SK-N-SH (cell line): ENCODE measurements at regions not wholly inside any gene's neighbourhood (a gene's known extent, or its start where the extent isn't known, plus 50 kb on each side); places are given as distances from the start of the nearest gene placed in this dataset.

Experiments
- CTCF ChIA-PET: fragments of 300-600, 350-600 bp; formaldehyde crosslinking; extraction: SDS; loops from one replicate; lab custom pipeline; 2021; lab: Yijun Ruan, JAX
- POLR2A ChIA-PET: fragments of 350-600 bp; sonication (Branson Sonifier 250); formaldehyde crosslinking; extraction: SDS; loops from one replicate; lab custom pipeline; 2020; ENCODE audit warnings: antibody characterized with exemption, inconsistent platforms; lab: Yijun Ruan, JAX
- DNase-seq: peaks from one replicate; pipeline ENCODE4 v3.0.0; 2012
- H2AFZ ChIP-seq: fragments of 200-600 bp; sonication (generic); 2 replicates; pipeline ENCODE4 v1.8.1; 2016; ENCODE audit warnings: antibody characterized with exemption, mild to moderate bottlenecking, low read depth
- H3F3A ChIP-seq: fragments of 200-600 bp; sonication (generic); replicated peaks from 2 replicates; pipeline ENCODE3; 2016; ENCODE audit warnings: antibody characterized with exemption, mild to moderate bottlenecking; ENCODE audit not compliant: insufficient read depth
- H3K27ac ChIP-seq, 2 experiments: fragments of 200-500 bp in 1 of 2; fragments of 200-600 bp in 1 of 2; sonication (Bioruptor generic) in 1 of 2; sonication (generic), shearing (Covaris generic) in 1 of 2; 2 replicates each; pipeline versions ENCODE4 v1.5.1 to v1.6.1; 2014 to 2016; ENCODE audit warnings: low read depth in 2 of 2, inconsistent platforms in 1 of 2, low read length in 1 of 2, mild to moderate bottlenecking in 1 of 2, mixed read lengths in 1 of 2
- H3K27me3 ChIP-seq: fragments of 200-600 bp; sonication (generic), shearing (Covaris generic); 2 replicates; pipeline ENCODE4 v1.6.1; 2016; ENCODE audit warnings: mixed run types; ENCODE audit not compliant: insufficient read depth
- H3K36me3 ChIP-seq, 2 experiments: fragments of 200-500 bp in 1 of 2; fragments of 200-600 bp in 1 of 2; sonication (Bioruptor generic) in 1 of 2; sonication (generic) in 1 of 2; replicated peaks in 1 of 2; 2 replicates each; pipeline versions ENCODE3 to v1.5.1; 2014 to 2016; ENCODE audit warnings: low read length in 1 of 2, mild to moderate bottlenecking in 1 of 2; ENCODE audit not compliant: insufficient read depth in 2 of 2, control insufficient read depth in 1 of 2
- H3K4me1 ChIP-seq, 2 experiments: fragments of 200-500 bp in 1 of 2; fragments of 200-600 bp in 1 of 2; sonication (Bioruptor generic) in 1 of 2; sonication (generic), shearing (Covaris generic) in 1 of 2; 2 replicates each; pipeline versions ENCODE4 v1.5.1 to v1.6.1; 2014 to 2016; ENCODE audit warnings: low read depth in 1 of 2, low read length in 1 of 2, mixed run types in 1 of 2; ENCODE audit not compliant: insufficient read depth in 2 of 2, control insufficient read depth in 1 of 2
- H3K4me2 ChIP-seq: fragments of 200-600 bp; sonication (generic), shearing (Covaris generic); 2 replicates; pipeline ENCODE4 v1.6.1; 2017; ENCODE audit warnings: mixed run types
- H3K4me3 ChIP-seq, 2 experiments: fragments of 200-500 bp in 1 of 2; fragments of 200-600 bp in 1 of 2; sonication (Bioruptor generic) in 1 of 2; sonication (generic), shearing (Covaris generic) in 1 of 2; 2 replicates each; pipeline versions ENCODE4 v1.5.1 to v1.8.1; 2014 to 2016; ENCODE audit warnings: low read depth in 2 of 2, inconsistent platforms in 1 of 2, low read length in 1 of 2, mild to moderate bottlenecking in 1 of 2, mixed read lengths in 1 of 2, moderate library complexity in 1 of 2
- H3K79me2 ChIP-seq: fragments of 200-600 bp; sonication (generic); 2 replicates; pipeline ENCODE4 v1.8.1; 2017; ENCODE audit warnings: mild to moderate bottlenecking; ENCODE audit not compliant: insufficient read depth
- H3K9ac ChIP-seq: fragments of 200-600 bp; sonication (generic); 2 replicates; pipeline ENCODE4 v1.6.1; 2017; ENCODE audit warnings: mixed run types
- H3K9me2 ChIP-seq: fragments of 200-600 bp; sonication (generic); 2 replicates; pipeline ENCODE4 v1.6.1; 2017; ENCODE audit warnings: mixed run types
- H3K9me3 ChIP-seq: fragments of 200-600 bp; sonication (generic); 2 replicates; pipeline ENCODE4 v1.6.1; 2017; ENCODE audit warnings: mixed run types, mild to moderate bottlenecking, moderate library complexity
- H4K20me1 ChIP-seq: fragments of 200-600 bp; sonication (generic); 2 replicates; pipeline ENCODE4 v1.6.1; 2017; ENCODE audit warnings: mild to moderate bottlenecking, mixed run types; ENCODE audit not compliant: insufficient read depth
- CTCF ChIP-seq: fragments of 200-600 bp; sonication (generic); IDR thresholded peaks from 2 replicates; pipeline ENCODE4 v1.6.1; 2017; ENCODE audit warnings: antibody characterized with exemption, mild to moderate bottlenecking, moderate library complexity
- ELF1 ChIP-seq: IDR thresholded peaks from 2 replicates; pipeline ENCODE4 v1.4.0; 2012
- EP300 ChIP-seq, 2 experiments: IDR thresholded peaks; 2 replicates each; pipeline versions ENCODE4 v1.4.0 to v1.6.1; 2012; ENCODE audit warnings: borderline replicate concordance in 1 of 2, low read depth in 1 of 2, low read length in 1 of 2
- EZH2phosphoT487 ChIP-seq: fragments of 200-600 bp; sonication (generic); IDR thresholded peaks from 2 replicates; pipeline ENCODE4 v1.6.1; 2017; ENCODE audit warnings: low read depth, mixed run types, mild to moderate bottlenecking, antibody characterized with exemption, moderate library complexity, borderline replicate concordance
- FOXM1 ChIP-seq: IDR thresholded peaks from 2 replicates; pipeline ENCODE4 v1.4.0; 2012; ENCODE audit warnings: low read depth, mild to moderate bottlenecking
- GABPA ChIP-seq: IDR thresholded peaks from 2 replicates; pipeline ENCODE4 v1.4.0; 2012; ENCODE audit warnings: low read depth, mild to moderate bottlenecking
- GATA2 ChIP-seq: sonication (generic); formaldehyde crosslinking; IDR thresholded peaks from 2 replicates; pipeline ENCODE4 v1.5.0; 2020; ENCODE audit warnings: mild to moderate bottlenecking, missing genetic modification reagents
- MXI1 ChIP-seq: IDR thresholded peaks from 2 replicates; pipeline ENCODE4 v1.6.1; 2012; ENCODE audit warnings: mild to moderate bottlenecking, low read depth, low read length, improper control_type of control experiment
- NRF1 ChIP-seq: IDR thresholded peaks from 2 replicates; pipeline ENCODE4 v1.6.1; 2012; ENCODE audit warnings: low read depth, mild to moderate bottlenecking, low read length
- POLR2AphosphoS5 ChIP-seq: IDR thresholded peaks from 2 replicates; pipeline ENCODE4 v1.6.1; 2012; ENCODE audit warnings: low read depth, low read length
- SIN3A ChIP-seq: IDR thresholded peaks from 2 replicates; pipeline ENCODE4 v1.6.1; 2012; ENCODE audit warnings: low read depth, mild to moderate bottlenecking, low read length, moderate library complexity, borderline replicate concordance
- SMC3 ChIP-seq: IDR thresholded peaks from 2 replicates; pipeline ENCODE4 v1.6.1; 2012; ENCODE audit warnings: low read depth, low read length, improper control_type of control experiment
- TEAD4 ChIP-seq: IDR thresholded peaks from 2 replicates; pipeline ENCODE4 v1.4.0; 2012; ENCODE audit warnings: mild to moderate bottlenecking, borderline replicate concordance; ENCODE audit not compliant: insufficient read depth
- YY1 ChIP-seq: IDR thresholded peaks from 2 replicates; pipeline ENCODE4 v1.4.0; 2012; ENCODE audit warnings: low read depth, mild to moderate bottlenecking
- WGBS: methylation state at CpG from one replicate; pipeline ENCODE4 v1.1.6; 2017; ENCODE audit warnings: low lambda C conversion rate; 5-methylcytosine and 5-hydroxymethylcytosine counted together
- TF ChIP-seq, protein P1 (sequence below): IDR thresholded peaks from 2 replicates; pipeline ENCODE4 v1.4.0; 2012; ENCODE audit warnings: low read depth

DNA sequence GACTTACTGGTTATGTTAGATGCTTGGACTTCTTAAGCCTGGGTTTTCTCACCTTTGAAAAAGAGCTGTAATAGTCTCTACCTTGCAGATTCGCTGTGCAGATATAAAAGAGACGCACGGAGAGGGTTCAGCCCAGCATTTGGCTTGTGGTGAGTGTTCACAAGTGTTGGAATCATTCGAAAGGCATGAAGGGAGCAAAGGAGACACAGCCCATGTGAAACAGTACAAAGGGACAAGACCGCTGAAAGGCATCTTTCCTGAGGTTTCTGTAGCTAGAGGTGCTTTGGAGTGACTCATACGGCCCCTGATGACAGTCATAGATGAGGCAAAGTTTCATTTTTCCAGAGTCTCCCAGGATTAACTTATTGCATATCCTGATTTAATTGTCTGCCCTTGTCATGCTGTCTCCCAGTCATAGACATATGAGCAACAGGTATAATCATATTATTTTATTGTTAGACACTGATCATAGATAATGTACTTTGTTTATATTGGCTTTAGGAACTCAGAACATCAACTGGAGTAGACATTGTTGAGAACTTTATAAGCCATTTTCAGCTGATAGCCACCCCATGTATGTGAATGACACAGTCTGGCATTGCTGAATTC is 171.1 kb downstream of the ADRA2A start:
- Histone ChIP-seq H3K4me1 (peaks cover 0 to 3% of the 10 kb centered on the region in 2 experiments; a peak in 1 of 4 replicates), H3K9ac (no peak overlapping the region), H3K36me3 (no peaks in the 10 kb centered on the region), H3K4me3 (no peak overlapping the region), H4K20me1 (no peaks in the 10 kb centered on the region), H2AFZ (no peak overlapping the region), H3K27ac (no peak overlapping the region), H3K9me3 (no peaks in the 10 kb centered on the region; the same call in 1 of the 2 replicates), H3F3A (peaks cover under 1% of the 10 kb centered on the region), H3K4me2 (no peak overlapping the region), H3K27me3 (no peaks in the 10 kb centered on the region), H3K9me2 (no peaks in the 10 kb centered on the region), H3K79me2 (no peaks in the 10 kb centered on the region)
- 8% methylated on average over 6 of the region's 6 CpGs for WGBS
- ChIA-PET CTCF (interaction anchor here (0.5 kb wide), 1 partner anchor 499 kb away, joined by 3 read pairs; no protein-coding TSS in a partner anchor), POLR2A (no interaction called here)
- TF ChIP-seq, protein P1, sequence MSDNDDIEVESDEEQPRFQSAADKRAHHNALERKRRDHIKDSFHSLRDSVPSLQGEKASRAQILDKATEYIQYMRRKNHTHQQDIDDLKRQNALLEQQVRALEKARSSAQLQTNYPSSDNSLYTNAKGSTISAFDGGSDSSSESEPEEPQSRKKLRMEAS: no peak
- TF ChIP-seq ELF1 (no peak), NRF1 (no peak), TEAD4 (no peak), GATA2 (CRISPR knock-in tag) (no peak), SMC3 (no peak), FOXM1 (no peak), POLR2AphosphoS5 (no peak), YY1 (no peak), EZH2phosphoT487 (no peak), GABPA (no peak), CTCF (no peak), EP300 (IDR thresholded peaks at IDR 0.05; ENCODE audit: borderline replicate concordance in 1 of 2, low read depth in 1 of 2, low read length in 1 of 2) (no peak)
- DNase-seq: peak; percentile 9

- Histone ChIP-seq H3K4me3 (no peak overlapping the region), H3K9me3 (no peaks in the 10 kb centered on the region), H3K36me3 (no peaks in the 10 kb centered on the region), H4K20me1 (no peaks in the 10 kb centered on the region), H3K9ac (no peak overlapping the region), H3K4me2 (no peak overlapping the region), H3K27me3 (no peaks in the 10 kb centered on the region), H3K9me2 (no peaks in the 10 kb centered on the region), H3K79me2 (no peaks in the 10 kb centered on the region), H3K27ac (no peak overlapping the region), H3F3A (no peaks in the 10 kb centered on the region), H3K4me1 (peaks cover 0 to 3% of the 10 kb centered on the region in 2 experiments; a peak in 1 of 4 replicates), H2AFZ (no peak overlapping the region)
- CTCF ChIA-PET: interaction anchor here (0.7 kb wide), 1 partner anchor 173 kb away, joined by 3 read pairs; the partner anchor contains the start of gene ADRA2A
- WGBS: 0% methylated on average over 1 of the region's 1 CpG
- POLR2A ChIA-PET: no interaction called here
- DNase-seq: no peak
- TF ChIP-seq EP300 (IDR thresholded peaks at IDR 0.05; ENCODE audit: borderline replicate concordance in 1 of 2, low read depth in 1 of 2, low read length in 1 of 2): no peak
- no peak for TF ChIP-seq SIN3A
- TF ChIP-seq MXI1: no peak
- no peak for TF ChIP-seq POLR2AphosphoS5
- no peak for TF ChIP-seq YY1
These were observed 173.1 kb downstream of the ADRA2A start for GRCh38 chr10:111249925-111250324.
